ENCODE measurements at regions not wholly inside any gene's neighbourhood (a gene's known extent, or its start where the extent isn't known, plus 50 kb on each side); places are given as distances from the start of the nearest gene placed in this dataset.

DNA sequence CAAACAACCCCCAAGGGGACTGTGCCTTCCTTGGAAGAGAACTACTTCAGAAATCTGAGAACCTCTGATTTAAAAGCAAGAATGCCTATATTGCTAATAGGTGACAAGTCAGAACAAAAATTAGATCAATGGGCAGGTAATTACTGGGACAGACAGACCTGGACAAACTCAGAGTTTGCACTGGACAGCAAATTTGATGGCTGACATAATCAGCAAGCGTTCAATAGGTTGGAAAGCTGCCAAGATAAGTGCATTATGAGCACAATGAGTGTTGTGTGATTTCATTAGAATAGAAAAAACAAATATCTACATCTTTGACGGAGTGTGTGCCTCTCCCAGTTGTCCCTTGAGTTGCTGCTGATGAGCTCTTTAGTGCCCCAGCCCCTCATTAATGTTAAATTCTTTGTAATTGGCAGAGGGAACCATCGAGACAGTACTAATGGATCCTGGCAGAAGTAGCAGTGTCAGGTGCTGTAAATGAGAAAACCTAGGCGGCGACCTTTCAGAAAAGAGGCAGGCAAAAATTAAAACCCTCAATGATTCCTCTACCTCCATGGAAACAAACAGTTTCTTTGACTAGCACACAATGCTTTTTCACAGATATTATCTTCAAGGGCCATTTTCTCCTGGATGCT is 116.5 kb upstream of the COL21A1 start:
- Histone ChIP-seq H3K23me2 (ENCODE audit: low read depth, low read length) (no peaks in the 10 kb centered on the region), H3K56ac (replicated peaks; ENCODE audit: insufficient read length, low read depth, low read length) (no peak overlapping the region), H2BK12ac (ENCODE audit: low read depth, low read length) (no peak overlapping the region), H2BK15ac (ENCODE audit: low read length) (no peak overlapping the region), H4K8ac (ENCODE audit: extremely low read depth, insufficient read depth, low read length) (no peak overlapping the region), H4K91ac (replicated peaks; ENCODE audit: insufficient read length, low read length) (no peak overlapping the region), H4K5ac (ENCODE audit: insufficient read length, low read depth, low read length) (no peak overlapping the region), H3K4ac (replicated peaks; ENCODE audit: insufficient read length, low read depth, low read length) (no peak overlapping the region), H3K9me3 (ENCODE audit: insufficient read depth in 2 of 2, low read depth in 1 of 2, low read length in 1 of 2) (no peaks in the 10 kb centered on the region), H3K18ac (ENCODE audit: extremely low read depth, low read length) (no peak overlapping the region), H3K36me3 (ENCODE audit: control insufficient read depth in 2 of 4, insufficient read depth in 4 of 4, low read length in 3 of 4) (no peaks in the 10 kb centered on the region), H3K4me2 (ENCODE audit: insufficient read depth in 1 of 2, low read depth in 2 of 2, low read length in 2 of 2) (no peak overlapping the region), H2BK20ac (ENCODE audit: low read length) (no peak overlapping the region), H2BK120ac (replicated peaks; ENCODE audit: low read depth, low read length) (no peak overlapping the region), H3K23ac (ENCODE audit: insufficient read length) (no peak overlapping the region), H3K14ac (ENCODE audit: insufficient read length) (no peak overlapping the region), H3K4me1 (replicated peaks in 1 of 4; ENCODE audit: control insufficient read depth in 3 of 4, insufficient read depth in 4 of 4, low read length in 3 of 4) (no peaks in the 10 kb centered on the region; a peak in 1 of 7 replicates), H4K20me1 (replicated peaks in 1 of 2; ENCODE audit: control insufficient read depth in 1 of 2, insufficient read depth in 2 of 2, low read length in 2 of 2) (no peaks in the 10 kb centered on the region), H3K4me3 (ENCODE audit: extremely low read depth in 1 of 4, insufficient read depth in 2 of 4, low read depth in 3 of 4, low read length in 4 of 4) (no peak overlapping the region), H3K79me1 (ENCODE audit: low read depth, low read length) (no peaks in the 10 kb centered on the region), H3K9ac (replicated peaks in 1 of 4; ENCODE audit: extremely low read depth in 1 of 4, low read depth in 3 of 4, low read length in 3 of 4) (no peak overlapping the region), H2AFZ (ENCODE audit: low read length) (no peak overlapping the region), H2BK5ac (ENCODE audit: low read depth, low read length) (no peak overlapping the region), H2AK5ac (ENCODE audit: low read depth, low read length) (no peak overlapping the region), H3K27me3 (replicated peaks in 1 of 4; ENCODE audit: control insufficient read depth in 3 of 4, extremely low read depth in 1 of 4, insufficient read depth in 3 of 4, low read length in 3 of 4) (no peaks in the 10 kb centered on the region), H3K27ac (ENCODE audit: low read depth, low read length) (no peak overlapping the region), H3K79me2 (ENCODE audit: control insufficient read depth in 1 of 2, insufficient read depth in 2 of 2, low read length in 2 of 2) (no peaks in the 10 kb centered on the region)
- no peak for TF ChIP-seq SIRT6 (IDR thresholded peaks at IDR 0.05; ENCODE audit: low read length)
- TF ChIP-seq SIX5 (IDR thresholded peaks at IDR 0.05; ENCODE audit: low read depth, low read length): no peak
- TF ChIP-seq GABPA (IDR thresholded peaks at IDR 0.05; ENCODE audit: borderline replicate concordance, insufficient read depth, low read length): no peak
- no peak for TF ChIP-seq EZH2 (IDR thresholded peaks at IDR 0.05; ENCODE audit: low read depth, low read length, severe bottlenecking)
- TF ChIP-seq SP2 (IDR thresholded peaks at IDR 0.05; ENCODE audit: low read length): no peak
- TF ChIP-seq BCL11A (IDR thresholded peaks at IDR 0.05; ENCODE audit: low read depth in 2 of 2, low read length in 2 of 2): no peak
- no peak for TF ChIP-seq RBBP5 (IDR thresholded peaks at IDR 0.05; ENCODE audit: borderline replicate concordance, low read depth, low read length)
- no peak for TF ChIP-seq GTF2F1 (IDR thresholded peaks at IDR 0.05; ENCODE audit: borderline replicate concordance, low read depth, low read length)
- no peak for TF ChIP-seq SAP30 (IDR thresholded peaks at IDR 0.05; ENCODE audit: insufficient read depth, insufficient replicate concordance, low read length)
- no peak for TF ChIP-seq SP4 (IDR thresholded peaks at IDR 0.05; ENCODE audit: low read length)
- TF ChIP-seq, protein P1, sequence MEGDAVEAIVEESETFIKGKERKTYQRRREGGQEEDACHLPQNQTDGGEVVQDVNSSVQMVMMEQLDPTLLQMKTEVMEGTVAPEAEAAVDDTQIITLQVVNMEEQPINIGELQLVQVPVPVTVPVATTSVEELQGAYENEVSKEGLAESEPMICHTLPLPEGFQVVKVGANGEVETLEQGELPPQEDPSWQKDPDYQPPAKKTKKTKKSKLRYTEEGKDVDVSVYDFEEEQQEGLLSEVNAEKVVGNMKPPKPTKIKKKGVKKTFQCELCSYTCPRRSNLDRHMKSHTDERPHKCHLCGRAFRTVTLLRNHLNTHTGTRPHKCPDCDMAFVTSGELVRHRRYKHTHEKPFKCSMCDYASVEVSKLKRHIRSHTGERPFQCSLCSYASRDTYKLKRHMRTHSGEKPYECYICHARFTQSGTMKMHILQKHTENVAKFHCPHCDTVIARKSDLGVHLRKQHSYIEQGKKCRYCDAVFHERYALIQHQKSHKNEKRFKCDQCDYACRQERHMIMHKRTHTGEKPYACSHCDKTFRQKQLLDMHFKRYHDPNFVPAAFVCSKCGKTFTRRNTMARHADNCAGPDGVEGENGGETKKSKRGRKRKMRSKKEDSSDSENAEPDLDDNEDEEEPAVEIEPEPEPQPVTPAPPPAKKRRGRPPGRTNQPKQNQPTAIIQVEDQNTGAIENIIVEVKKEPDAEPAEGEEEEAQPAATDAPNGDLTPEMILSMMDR (IDR thresholded peaks at IDR 0.05; ENCODE audit: control extremely low read depth in 1 of 3, insufficient read depth in 1 of 3, low read depth in 1 of 3, low read length in 3 of 3): no peak
- 80% methylated on average over 5 of the region's 5 CpGs; no CpG with 5 or more reads in 1 of the 2 experiments for WGBS, 2 experiments (ENCODE audit: extremely low coverage in 1 of 2, insufficient coverage in 1 of 2, insufficient read length in 1 of 2, insufficient replicate concordance in 2 of 2, low coverage in 1 of 2, low lambda C conversion rate in 2 of 2, missing lambda C conversion rate in 1 of 2)
- CTCF ChIA-PET (ENCODE audit: partially characterized antibody): interaction anchor here (1.0 to 1.4 kb wide), 4 partner anchors 9 to 231 kb away, joined by 3 to 6 read pairs (median 5); no protein-coding TSS in a partner anchor
- DNase-seq (ENCODE audit: low read depth in 1 of 2, low spot score in 2 of 2): no peak
- POLR2A ChIA-PET (ENCODE audit: partially characterized antibody): no interaction called here
- no peak for FAIRE-seq
